ENCODE measurements at regions not wholly inside any gene's neighbourhood (a gene's known extent, or its start where the extent isn't known, plus 50 kb on each side); places are given as distances from the start of the nearest gene placed in this dataset.

DNA sequence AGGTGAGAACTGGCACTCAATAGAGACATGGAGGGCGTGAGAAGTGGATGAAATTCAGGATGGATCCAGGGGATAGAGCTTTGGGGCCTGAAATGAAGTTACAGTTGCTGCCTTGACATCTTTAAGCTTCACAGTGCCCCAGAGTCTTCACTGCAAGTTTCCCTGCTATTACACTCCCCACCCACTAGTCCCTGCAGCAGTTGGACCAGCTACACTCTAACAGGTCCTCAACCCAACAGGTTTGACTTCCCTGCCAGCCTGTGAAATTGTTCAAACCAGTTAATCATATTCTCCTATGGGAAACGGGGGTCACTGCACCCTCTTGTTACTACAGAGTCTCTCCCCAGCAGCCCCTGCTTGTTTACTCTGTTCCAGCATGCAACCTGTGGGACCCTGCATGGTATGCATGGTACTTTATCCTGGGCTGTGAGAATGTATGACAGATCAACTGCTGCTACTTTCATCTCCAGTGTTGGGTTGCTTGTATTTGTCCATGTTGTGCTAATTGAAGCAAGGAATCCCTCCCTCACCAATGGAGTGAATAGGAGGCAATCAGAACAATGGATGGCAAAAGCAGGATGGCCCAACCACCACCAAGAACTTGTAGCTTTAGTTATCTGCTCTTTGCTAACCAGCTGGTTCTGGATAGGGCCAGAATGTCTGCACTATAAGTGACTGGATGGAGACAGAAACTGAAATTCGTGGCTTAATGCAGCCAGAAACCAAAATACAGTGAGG is 314.2 kb downstream of the OLFM4 start:
- FAIRE-seq, result no peak
- DNase-seq (ENCODE audit: insufficient read length, low spot score), result no peak

DNA sequence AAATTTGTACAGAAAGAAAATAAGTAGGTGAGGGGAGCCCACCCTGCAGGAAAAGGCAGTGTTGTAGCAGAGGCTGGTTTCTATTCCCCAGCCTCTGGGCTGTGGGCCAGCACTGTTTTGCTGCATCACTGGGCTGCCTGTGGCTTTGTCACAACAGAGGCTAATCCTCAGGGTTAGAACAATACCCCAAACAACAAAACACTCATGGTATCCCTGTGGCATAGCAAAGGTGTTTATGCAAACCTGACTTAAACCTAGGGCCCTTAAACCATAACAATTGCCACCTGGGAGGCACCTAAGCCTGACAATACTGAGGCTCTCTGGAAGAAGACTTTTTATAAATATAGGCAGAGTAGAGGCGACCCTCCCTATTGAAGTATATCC is 314.7 kb downstream of the OLFM4 start:
- DNase-seq (ENCODE audit: insufficient read length, low spot score) (no peak), FAIRE-seq (no peak)

DNA sequence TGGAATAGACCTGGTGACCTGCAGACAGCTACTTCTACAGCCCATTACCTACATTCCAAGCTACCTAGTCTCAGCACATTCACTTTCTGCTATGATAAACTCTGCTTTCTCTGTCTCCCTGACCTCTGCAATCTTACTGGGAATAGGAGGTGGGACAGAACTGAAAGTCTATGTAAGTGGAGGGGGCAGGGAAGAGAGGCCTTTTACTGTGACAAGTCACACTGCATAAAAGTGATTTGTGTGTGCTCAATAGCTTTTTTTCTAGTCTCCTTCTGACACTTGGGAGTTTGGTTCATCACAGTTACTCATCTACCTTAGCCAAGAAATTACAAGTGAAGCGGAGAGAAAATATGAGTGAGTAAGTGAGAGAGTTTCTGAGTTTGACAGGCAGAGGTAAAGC is 322.4 kb downstream of the OLFM4 start:
- FAIRE-seq (no peak), DNase-seq (ENCODE audit: insufficient read length, low spot score) (no peak)

DNA sequence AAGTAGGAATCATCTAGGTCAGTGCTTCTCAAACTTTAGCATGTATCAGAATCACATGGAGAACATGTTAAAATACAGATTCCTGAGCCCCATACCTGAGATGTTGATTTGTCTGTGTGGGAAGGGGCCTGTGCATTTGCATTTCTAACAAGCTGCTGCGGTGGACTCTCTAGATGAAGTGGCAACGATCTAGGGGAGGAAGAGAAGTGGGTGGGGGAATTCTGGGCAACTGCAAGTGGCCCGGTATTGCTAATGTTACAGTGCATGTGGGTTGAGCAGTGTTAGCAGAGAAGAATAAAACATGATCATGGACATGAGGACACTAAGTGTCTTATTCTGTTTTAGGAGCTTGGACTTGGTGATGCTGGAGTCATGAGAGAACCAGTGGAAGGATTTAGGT is 329.0 kb downstream of the OLFM4 start:
- no peak for FAIRE-seq

DNA sequence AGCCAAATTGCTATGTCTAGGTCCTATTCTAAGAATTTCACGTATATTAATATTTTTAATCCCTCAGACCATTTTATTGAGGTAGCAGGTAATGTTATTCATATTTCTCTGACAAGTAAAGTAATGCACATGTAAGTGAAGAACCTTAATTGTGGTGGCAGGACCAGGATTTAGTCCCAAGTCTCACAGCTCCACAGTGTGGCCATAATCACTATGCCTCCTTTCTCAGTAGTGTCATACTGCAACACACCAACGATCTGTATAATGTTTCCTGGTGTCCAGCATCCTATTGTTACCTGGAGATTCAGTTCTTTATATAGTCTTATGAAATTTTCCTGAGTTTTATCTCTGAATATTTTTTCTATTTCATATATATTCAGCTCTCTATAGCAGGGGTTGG is 340.3 kb downstream of the OLFM4 start:
- no peak for FAIRE-seq
- no peak for DNase-seq (ENCODE audit: insufficient read length, low spot score)

More for the DNA sequence above, 329.0 kb downstream of the OLFM4 start:
- no peak for DNase-seq (ENCODE audit: insufficient read length, low spot score)

DNA sequence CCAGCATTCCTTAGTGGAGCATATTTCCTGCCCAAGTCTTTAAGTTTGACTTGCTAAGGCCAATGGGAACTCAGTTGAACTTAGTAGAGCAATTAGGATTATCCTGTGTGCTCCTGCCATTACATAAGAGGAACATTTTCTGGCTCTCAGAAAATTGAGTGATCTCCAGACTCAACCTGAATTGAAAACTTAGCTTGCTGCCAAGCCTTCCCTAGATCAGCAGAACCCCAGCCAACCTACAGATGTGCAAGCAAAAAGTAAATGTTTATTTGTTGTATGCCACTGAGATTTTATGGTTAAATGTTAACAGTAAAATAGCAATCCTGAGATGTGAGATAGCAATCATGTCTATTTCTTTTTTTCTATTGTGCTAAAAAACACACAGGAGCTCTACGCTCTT is 350.9 kb downstream of the OLFM4 start:
- DNase-seq (ENCODE audit: insufficient read length, low spot score) (no peak), FAIRE-seq (no peak)

DNA sequence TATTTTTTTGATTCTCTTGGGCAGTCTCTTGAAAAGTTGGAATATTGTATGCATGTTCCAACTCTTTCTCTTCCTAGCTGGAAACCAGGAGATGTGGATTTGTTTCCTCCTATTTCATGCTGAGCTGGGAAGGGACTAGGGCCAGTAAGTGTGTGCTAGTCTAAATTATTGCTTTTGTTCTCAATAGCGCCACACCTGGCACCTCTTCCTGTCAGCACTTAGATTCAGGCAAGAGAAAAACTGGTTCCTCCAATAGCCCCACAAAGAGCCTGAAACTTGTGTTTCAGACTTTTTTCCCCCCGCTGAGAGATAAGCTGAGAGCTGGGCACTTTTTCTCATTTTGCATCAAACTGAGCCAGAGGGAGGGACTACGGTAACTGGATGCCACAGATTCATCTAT is 353.4 kb downstream of the OLFM4 start:
- DNase-seq (ENCODE audit: insufficient read length, low spot score) (no peak), FAIRE-seq (no peak)

DNA sequence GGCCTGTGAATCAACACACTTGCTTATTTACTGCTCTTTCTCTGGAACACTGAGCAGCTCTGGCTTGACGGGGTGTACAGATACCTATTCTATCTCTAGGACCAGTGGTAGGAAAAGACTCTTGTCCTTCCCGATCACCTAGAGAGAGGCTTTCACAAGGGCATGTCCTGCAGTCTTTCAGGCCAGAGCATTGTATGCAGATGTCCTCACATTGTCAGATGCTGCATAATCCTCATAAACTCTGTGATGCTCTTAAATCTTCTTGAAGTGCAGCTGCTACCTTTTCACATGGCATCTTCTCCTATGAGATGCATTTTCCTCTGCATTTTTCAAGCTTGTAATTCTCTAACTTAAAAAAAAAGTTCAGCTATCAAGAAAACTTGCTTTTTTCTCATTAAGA is 369.4 kb downstream of the OLFM4 start:
- FAIRE-seq (no peak), DNase-seq (ENCODE audit: insufficient read length, low spot score) (no peak)

DNA sequence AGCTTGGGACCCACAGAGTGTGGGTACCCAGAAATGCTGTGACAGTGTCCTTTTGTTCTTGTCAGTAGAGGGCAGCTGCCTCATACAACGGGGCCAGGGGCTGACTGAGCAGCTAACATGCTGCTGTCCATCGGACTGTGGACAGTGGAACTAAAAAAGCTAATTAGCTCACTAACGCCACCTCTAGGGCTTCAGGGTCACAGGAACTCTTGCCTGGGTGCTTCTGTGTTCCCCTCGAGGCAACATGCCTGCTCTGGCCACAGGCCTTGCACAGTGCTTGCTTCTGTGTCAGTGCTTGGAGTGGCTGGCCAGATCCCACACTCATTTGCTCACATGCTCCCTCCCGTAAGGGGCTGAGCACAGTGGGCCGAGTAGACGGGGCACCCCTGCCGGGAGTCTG is 377.0 kb downstream of the OLFM4 start:
- DNase-seq (ENCODE audit: insufficient read length, low spot score), result no peak
- no peak for FAIRE-seq

DNA sequence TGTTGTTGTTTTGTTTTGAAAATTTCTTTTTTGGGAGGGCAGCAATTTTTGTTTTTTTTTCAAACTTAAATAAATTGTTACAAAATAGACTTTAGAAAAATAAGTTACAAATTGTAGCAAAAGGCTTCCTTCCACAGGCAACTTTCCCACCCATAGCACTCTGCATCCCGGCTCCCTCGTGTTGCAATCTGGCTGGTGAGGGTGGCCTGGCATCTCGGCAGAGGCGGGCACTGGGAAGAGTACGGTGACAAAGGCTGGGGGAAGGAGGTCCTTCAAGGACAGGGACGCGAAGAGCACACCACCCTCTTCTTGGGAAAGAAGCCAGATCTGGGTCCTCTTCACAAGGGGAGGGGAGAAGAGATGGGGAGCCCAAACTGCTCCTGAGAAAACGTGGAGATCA is 379.7 kb downstream of the OLFM4 start:
- no peak for DNase-seq (ENCODE audit: insufficient read length, low spot score)
- no peak for FAIRE-seq

DNA sequence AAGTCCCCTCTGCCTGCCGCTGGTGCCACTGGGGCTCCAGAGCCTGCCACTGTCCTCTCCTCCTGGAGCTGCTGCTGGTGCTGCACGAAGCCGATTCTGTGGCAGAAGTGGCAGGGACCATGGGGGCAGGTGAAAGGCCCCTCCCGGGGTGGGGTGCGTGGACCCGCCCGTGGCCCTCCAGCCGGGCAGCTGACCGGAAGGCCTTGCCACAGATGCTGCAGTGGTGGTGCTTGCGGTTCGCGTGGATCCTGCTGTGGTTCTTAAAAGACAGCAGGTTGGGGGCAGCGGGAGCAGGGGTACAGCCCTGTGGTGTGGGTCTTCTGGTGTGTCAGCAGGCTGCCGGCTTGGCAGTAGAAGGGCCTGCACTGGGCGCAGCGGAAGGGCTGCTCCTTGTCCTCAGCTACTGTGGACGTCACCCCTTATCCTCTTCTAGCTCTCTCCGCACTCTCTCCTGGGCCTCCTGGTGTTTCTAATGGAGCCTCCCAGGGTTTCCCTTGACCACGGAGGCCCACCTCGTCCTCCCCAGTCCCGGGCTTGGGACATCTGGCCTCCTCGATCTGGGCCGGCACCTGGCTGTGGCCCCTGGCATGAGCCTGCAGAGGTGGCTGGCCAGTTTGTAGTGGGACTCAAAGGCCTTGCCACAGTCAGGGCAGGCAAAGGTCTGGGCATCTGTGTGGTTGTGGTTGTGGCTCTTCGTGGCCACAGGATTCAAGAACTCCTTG is 380.4 kb downstream of the OLFM4 start:
- DNase-seq (ENCODE audit: insufficient read length, low spot score), result no peak
- no peak for FAIRE-seq

DNA sequence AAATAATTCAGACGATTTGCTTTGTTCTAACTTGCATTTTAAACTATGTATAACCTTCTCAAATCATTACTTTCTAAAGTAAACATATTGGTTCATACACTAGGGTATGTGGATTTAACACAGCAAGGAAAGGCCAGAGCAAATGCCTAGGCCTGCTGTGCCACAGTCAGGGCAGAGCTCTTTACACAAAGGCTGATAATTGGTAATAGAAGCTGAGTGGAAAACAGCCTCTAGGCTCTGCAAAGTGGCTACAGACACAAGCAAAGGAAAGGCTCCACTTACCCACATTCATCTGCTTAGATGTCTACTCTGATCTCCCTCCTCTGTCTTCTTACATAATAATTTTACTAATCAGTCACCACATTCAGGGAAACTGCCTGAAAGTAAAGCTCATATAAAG is 382.9 kb downstream of the OLFM4 start:
- no peak for DNase-seq (ENCODE audit: insufficient read length, low spot score)

DNA sequence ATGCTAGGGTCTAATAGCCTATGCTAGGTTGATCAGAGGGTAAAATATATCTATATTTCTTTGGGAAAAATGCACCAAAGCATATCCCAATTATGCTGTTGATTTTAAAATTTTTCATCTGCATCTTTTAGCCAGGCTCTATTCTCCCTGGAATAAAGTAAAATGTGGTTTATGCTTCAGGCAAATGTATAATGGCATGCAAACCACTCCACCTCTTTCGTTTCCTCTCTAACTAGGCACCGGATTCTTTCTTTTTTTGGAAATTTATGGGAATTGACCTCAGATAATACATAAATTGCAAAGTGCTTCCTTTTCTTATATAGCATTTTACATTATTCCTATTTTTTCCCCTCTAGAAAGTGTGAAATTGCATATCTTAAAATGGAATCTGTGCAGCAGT is 386.5 kb downstream of the OLFM4 start:
- FAIRE-seq (no peak), DNase-seq (ENCODE audit: insufficient read length, low spot score) (no peak)

More for the DNA sequence above, 382.9 kb downstream of the OLFM4 start:
- no peak for FAIRE-seq

DNA sequence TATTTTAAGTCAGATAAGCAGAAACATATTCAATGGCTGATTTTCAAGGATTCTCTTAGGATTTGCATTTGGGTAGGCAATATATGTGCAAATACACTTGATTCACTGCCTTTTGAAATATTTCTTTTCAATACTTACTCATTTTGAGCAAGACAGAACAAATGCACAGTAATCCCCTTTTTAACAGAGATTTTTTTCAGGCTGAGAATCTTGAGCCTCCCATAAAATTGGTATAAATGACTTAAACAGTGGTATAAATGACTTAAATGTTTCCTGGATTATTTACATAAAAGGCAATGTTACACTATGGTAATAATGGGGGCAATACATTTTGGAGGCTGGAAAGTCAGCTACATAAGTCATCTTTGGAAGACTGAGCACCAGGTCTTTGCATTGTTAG is 389.0 kb downstream of the OLFM4 start:
- DNase-seq (ENCODE audit: insufficient read length, low spot score) (no peak), FAIRE-seq (no peak)

DNA sequence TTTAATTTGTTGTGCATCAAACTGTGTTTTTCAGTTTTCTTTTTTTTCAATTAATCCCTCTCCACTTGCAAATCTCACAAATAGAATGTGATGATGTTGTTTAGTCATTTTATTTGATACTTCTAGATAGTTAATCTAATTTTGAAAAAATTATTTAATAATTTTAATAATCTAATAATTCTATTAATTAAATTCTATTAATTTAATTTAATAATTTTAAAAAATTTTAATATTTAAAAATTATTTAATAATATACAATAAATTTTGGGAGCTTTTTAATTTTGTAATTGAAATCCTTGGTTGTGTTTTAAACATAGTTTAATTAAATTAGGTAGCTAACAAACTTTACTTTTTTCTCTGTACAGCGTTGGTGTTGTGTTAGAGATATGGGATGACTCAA is 393.8 kb downstream of the OLFM4 start:
- DNase-seq (ENCODE audit: insufficient read length, low spot score) (no peak), FAIRE-seq (no peak)

DNA sequence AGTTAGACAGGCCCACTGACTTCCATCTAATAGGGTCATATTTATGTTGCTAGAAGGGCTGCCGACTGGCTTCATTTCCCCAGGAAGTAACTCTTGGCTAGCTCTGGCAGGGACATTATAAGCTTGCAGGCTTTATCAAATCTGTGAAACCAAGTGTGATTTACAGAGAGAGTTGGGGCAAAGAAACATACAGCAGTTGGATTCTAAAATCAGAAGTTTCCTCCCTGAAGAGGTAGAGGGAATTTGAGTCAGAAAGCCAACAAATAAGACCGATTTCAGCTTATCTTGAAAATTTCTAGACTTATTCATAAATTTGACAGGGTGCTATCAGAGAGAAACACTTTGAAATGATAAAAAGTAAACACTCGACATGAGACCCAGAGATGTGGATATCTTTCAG is 407.8 kb downstream of the OLFM4 start:
- DNase-seq (ENCODE audit: insufficient read length, low spot score) (no peak), FAIRE-seq (no peak)

DNA sequence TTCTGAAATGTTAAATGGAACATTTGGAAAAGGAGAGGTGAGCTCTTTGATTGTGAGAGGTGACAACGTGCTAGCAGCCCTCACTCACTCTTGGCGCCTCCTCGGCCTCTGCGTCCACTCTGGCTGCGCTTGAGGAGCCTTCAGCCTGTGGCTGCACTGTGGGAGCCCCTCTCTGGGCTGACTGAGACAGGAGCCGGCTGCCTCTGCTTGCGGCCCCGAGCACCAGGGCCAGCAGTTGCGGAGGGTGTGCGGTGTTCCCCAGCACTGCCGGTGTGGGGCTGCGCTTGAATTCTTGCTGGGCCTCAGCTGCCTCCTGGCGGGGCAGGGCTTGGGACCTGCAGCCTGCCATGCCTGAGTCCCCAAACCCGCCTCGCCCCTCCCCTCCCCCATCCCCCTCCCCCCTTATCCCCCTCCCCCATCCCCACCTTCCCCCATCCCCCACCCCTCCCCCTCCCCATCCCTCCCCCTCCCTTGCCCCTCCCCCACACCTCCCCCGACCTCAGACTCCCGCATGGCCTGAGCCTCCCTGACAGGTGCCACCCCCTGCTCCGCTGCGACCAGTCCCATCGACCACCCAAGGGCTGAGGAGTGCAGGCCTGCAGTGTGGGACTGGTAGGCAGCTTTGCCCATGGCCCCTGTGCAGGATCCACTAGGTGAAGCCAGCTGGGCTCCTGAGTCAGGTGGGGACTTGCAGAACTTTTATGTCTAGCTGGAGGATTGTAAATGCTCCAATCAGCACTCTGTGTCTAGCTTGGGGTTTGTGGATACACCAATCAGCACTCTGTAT is 411.0 kb downstream of the OLFM4 start:
- FAIRE-seq (no peak), DNase-seq (ENCODE audit: insufficient read length, low spot score) (no peak)

DNA sequence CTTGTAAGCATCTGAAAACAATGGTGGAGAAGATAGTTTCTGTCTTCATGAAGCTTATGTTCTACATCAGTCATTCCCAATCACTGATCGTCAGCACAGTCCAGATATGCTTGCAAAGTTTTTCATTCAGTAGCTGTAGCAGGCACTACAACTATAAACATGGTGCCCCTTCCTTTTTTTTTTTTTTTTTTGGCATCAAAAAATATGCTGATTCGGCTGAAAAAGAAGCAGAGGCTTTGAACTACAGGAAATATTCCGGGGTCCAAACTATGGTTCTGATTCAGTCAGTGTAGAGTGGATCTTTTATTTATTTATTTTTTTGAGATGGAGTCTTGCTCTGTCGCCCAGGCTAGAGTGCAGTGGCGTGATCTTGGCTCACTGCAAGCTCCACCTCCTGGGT is 414.4 kb downstream of the OLFM4 start:
- no peak for FAIRE-seq

DNA sequence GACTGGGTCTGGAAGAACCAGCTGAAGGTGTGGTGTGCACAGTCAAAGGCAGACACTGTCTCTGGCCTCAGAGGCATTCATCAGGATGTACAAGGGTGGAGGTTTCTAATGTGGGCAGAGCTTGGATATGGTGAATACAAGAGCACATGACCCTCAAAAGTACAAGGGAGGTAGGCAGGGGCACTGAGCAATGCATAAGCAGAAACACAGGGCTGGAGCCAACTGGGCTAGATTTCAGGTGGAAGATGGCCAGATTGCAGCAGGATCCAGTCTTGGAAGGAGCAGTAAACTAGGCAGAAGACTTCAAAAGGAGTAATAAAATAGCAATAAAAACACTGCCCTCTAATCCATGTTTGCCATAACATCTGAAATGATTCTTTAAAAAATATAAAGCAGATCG is 417.1 kb downstream of the OLFM4 start:
- FAIRE-seq (no peak), DNase-seq (ENCODE audit: insufficient read length, low spot score) (no peak)

More for the DNA sequence above, 414.4 kb downstream of the OLFM4 start:
- DNase-seq (ENCODE audit: insufficient read length, low spot score), result no peak

DNA sequence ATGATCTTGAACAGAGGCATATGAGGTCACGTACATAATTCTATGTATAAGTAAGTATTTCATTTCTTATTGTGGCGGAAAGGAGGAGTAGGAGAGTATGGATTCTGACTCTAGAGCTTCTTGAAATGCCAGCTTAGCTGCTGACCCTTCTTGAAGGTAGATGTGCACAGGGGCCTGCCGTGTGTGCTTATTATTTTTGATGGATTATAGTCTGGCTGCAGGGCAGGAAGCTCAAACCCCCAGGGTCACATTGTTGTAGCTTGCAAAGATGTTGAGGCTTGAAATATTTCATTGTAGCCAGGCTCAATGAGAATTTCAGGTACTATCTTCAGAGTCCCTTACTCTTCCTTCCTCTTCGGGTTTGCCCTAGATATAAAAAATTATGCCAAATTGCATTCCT is 418.8 kb downstream of the OLFM4 start:
- FAIRE-seq (no peak), DNase-seq (ENCODE audit: insufficient read length, low spot score) (no peak)

DNA sequence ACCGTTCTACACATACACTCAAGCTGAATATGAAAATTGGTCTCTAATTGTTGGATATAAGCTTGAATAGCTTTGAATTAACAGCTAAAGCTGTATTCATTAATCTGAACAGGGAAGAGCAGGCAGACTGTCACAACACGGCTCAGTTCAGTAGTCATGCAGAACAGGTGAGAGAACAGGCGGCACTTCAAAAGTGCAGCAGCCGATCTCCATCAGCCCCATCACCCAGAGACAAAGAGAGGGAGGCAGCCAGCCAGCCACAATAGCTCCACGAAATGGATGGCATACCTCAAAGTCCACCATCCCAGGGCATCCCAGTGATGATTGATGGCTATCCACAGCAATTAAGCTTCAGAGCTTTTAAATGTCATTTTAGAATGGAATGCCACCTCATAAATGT is 419.2 kb downstream of the OLFM4 start:
- FAIRE-seq (no peak), DNase-seq (ENCODE audit: insufficient read length, low spot score) (no peak)
